GM18870 (cell line): ENCODE measurements at regions not wholly inside any gene's neighbourhood (a gene's known extent, or its start where the extent isn't known, plus 50 kb on each side); places are given as distances from the start of the nearest gene placed in this dataset.
"Not testable (repeated sequence)": the region's sequence is repeated elsewhere in the genome, so short reads cannot be mapped to it uniquely, and the experiment has no call there.

Experiments used
- ATAC-seq: cut with Tn5 transposase; IDR thresholded peaks from one replicate; pipeline ENCODE4 v1.9.1; 2021; ENCODE audit warnings: moderate library complexity; ENCODE audit not compliant: unreplicated experiment

GRCh38 chr11:69572233-69572860 is 68.6 kb upstream of the CCND1 start:
- ATAC-seq, result no peak

DNA sequence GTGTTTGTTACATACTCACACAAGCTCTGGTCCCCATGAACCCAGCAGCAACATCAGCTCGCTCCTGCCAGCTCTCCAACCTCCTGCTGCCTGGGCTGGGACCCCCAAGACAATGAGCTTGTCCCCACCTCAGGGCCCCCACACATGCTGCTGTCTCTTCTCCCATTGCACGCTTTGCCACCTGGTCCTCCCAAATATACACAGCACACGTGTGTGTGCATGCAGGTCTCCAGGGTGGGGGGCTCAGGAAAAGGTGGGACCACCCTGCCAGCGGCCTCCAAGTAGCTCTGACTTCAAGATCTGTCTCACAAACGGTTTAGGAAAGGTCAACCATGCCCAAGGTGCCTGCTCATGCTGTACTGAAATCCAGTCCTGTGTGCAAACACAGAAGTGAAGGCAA is 68.1 kb upstream of the CCND1 start:
- no peak for ATAC-seq

GRCh38 chr11:69573761-69574607 is 67.0 kb upstream of the CCND1 start:
- ATAC-seq, result no peak

DNA sequence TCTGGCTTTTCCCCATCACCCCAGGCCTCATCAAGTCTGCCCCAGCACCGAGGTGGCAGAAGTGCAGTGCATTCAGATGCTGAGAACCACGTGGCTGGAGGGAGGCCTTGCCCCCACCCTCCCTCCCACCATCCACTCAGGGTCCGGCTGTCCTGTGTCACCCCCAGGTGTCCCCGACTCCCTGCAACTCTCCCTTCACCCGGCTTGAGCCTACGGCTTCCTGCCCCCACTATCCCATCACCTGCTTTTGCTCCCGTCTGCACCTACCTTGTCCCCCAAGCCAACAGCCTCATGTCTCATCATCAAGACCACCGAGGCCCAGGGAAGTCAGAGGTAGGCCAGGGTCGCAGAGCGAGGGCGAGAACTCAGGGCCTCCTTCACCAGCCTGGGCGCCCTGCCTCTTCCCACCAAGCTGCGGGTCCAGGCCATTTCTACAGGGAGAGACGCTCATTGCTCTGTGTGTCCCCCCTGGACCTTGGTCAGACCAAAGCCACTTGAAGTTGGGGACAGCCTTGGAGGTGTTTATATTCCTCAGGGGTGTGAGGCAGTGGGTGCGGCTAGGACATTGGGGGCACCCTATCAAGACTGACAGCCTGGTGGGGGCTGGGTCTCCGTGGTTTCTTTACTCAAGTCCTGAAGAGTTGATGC is 66.2 kb upstream of the CCND1 start:
- no peak for ATAC-seq

GRCh38 chr11:69575296-69576068 is 65.5 kb upstream of the CCND1 start:
- ATAC-seq, result no peak

GRCh38 chr11:69576069-69576782 is 64.7 kb upstream of the CCND1 start:
- no peak for ATAC-seq

- ATAC-seq, result no peak
These were observed 62.8 kb upstream of the CCND1 start for GRCh38 chr11:69578167-69578566.

GRCh38 chr11:69580529-69580928 is 60.4 kb upstream of the CCND1 start:
- ATAC-seq, result no peak

- no peak for ATAC-seq
These were observed 58.0 kb upstream of the CCND1 start for GRCh38 chr11:69582756-69583467.

- ATAC-seq, result no peak
These were observed 56.8 kb upstream of the CCND1 start for GRCh38 chr11:69584160-69584559.

GRCh38 chr11:69585385-69585784 is 55.6 kb upstream of the CCND1 start:
- ATAC-seq, result no peak

- no peak for ATAC-seq
These were observed 53.4 kb upstream of the CCND1 start for GRCh38 chr11:69587454-69588090.

- no peak for ATAC-seq
These were observed 52.7 kb upstream of the CCND1 start for GRCh38 chr11:69588270-69588669.

- not testable (repeated sequence) for ATAC-seq
These were observed 50.9 kb upstream of the CCND1 start for GRCh38 chr11:69590088-69590487.
